ENCODE measurements at regions not wholly inside any gene's neighbourhood (a gene's known extent, or its start where the extent isn't known, plus 50 kb on each side); places are given as distances from the start of the nearest gene placed in this dataset.

DNA sequence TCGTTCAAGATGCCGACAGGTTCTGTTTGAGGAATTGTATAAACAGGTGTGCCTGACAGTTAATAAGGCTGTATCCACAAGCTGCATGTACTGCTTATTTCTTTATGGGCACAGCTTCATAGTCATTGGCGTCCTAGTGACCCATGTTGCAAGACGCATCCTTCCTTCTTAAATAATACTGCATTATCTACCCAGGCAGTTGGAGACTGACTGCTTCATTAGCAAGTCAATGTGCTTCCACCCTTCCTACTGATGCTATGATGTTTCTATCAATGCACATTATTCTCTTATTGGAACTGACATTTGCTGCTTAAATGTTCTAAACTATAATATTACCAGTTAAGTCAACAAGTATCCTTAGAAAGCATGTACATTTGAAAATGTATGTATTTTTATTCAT is 950.0 kb upstream of the MIR17HG start:
- WGBS, result 88% methylated on average over 4 of the region's 4 CpGs

DNA sequence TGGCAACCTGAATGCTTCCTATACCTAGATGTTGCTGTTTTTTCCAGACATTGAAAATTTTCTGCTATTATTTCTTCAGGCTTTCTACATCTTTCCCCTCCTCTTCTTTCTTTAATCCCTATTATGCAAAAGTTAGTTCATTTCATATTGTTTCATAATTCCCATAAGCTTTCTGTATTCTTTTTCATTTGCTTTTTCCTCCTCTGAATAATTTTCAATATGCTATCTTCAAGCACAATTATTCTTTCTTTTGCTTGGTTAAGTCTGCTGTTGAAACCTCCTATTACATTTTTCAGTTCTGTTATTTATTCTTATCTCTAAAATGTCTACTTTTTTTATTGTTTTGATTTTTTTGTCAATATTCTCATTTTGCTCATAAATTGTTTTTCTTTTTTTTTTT is 947.1 kb upstream of the MIR17HG start:
- Histone ChIP-seq H3K4me1 (ENCODE audit: control insufficient read depth in 4 of 4, insufficient read depth in 4 of 4, low read length in 3 of 4) (no peaks in the 10 kb centered on the region), H3K4me3 (ENCODE audit: low read depth in 1 of 3, low read length in 3 of 3) (no peak overlapping the region), H3K36me3 (ENCODE audit: control insufficient read depth in 4 of 4, insufficient read depth in 3 of 4, low read depth in 1 of 4, low read length in 3 of 4) (no peaks in the 10 kb centered on the region), H3K9ac (ENCODE audit: low read depth in 1 of 2, low read length in 2 of 2) (no peak overlapping the region), H3K27ac (ENCODE audit: low read depth in 1 of 2, low read length in 2 of 2) (no peak overlapping the region), H3K9me3 (ENCODE audit: control insufficient read depth in 4 of 4, low read length in 3 of 4) (peaks cover 0 to 4% (median 2%) of the 10 kb centered on the region in 4 donors), H3K27me3 (ENCODE audit: control insufficient read depth in 4 of 4, insufficient read depth in 4 of 4, low read length in 3 of 4) (no peaks in the 10 kb centered on the region)
- TF ChIP-seq NR2F2 (IDR thresholded peaks at IDR 0.05), result no peak
- TF ChIP-seq YY1 (IDR thresholded peaks at IDR 0.05), result no peak
- TF ChIP-seq, protein P1, sequence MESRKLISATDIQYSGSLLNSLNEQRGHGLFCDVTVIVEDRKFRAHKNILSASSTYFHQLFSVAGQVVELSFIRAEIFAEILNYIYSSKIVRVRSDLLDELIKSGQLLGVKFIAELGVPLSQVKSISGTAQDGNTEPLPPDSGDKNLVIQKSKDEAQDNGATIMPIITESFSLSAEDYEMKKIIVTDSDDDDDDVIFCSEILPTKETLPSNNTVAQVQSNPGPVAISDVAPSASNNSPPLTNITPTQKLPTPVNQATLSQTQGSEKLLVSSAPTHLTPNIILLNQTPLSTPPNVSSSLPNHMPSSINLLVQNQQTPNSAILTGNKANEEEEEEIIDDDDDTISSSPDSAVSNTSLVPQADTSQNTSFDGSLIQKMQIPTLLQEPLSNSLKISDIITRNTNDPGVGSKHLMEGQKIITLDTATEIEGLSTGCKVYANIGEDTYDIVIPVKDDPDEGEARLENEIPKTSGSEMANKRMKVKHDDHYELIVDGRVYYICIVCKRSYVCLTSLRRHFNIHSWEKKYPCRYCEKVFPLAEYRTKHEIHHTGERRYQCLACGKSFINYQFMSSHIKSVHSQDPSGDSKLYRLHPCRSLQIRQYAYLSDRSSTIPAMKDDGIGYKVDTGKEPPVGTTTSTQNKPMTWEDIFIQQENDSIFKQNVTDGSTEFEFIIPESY (IDR thresholded peaks at IDR 0.05), result no peak
- TF ChIP-seq FOXA1 (IDR thresholded peaks at IDR 0.05), result no peak
- TF ChIP-seq FOXA2 (IDR thresholded peaks at IDR 0.05), result no peak
- TF ChIP-seq, protein P2, sequence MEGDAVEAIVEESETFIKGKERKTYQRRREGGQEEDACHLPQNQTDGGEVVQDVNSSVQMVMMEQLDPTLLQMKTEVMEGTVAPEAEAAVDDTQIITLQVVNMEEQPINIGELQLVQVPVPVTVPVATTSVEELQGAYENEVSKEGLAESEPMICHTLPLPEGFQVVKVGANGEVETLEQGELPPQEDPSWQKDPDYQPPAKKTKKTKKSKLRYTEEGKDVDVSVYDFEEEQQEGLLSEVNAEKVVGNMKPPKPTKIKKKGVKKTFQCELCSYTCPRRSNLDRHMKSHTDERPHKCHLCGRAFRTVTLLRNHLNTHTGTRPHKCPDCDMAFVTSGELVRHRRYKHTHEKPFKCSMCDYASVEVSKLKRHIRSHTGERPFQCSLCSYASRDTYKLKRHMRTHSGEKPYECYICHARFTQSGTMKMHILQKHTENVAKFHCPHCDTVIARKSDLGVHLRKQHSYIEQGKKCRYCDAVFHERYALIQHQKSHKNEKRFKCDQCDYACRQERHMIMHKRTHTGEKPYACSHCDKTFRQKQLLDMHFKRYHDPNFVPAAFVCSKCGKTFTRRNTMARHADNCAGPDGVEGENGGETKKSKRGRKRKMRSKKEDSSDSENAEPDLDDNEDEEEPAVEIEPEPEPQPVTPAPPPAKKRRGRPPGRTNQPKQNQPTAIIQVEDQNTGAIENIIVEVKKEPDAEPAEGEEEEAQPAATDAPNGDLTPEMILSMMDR (IDR thresholded peaks at IDR 0.05; ENCODE audit: low read depth, low read length, missing input control), result no peak
- TF ChIP-seq, protein P3, sequence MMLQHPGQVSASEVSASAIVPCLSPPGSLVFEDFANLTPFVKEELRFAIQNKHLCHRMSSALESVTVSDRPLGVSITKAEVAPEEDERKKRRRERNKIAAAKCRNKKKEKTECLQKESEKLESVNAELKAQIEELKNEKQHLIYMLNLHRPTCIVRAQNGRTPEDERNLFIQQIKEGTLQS (IDR thresholded peaks at IDR 0.05), result no peak
- no peak for TF ChIP-seq EGR1 (IDR thresholded peaks at IDR 0.05; ENCODE audit: low read depth in 2 of 2)
- no peak for TF ChIP-seq HNF4A (conservative IDR thresholded peaks at IDR 0.05)
- TF ChIP-seq HNF4G (IDR thresholded peaks at IDR 0.05), result no peak
- TF ChIP-seq SP1 (IDR thresholded peaks at IDR 0.05), result no peak
- TF ChIP-seq JUND (IDR thresholded peaks at IDR 0.05), result no peak
- no peak for TF ChIP-seq TAF1 (conservative IDR thresholded peaks at IDR 0.05)
- TF ChIP-seq, protein P4, sequence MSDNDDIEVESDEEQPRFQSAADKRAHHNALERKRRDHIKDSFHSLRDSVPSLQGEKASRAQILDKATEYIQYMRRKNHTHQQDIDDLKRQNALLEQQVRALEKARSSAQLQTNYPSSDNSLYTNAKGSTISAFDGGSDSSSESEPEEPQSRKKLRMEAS (IDR thresholded peaks at IDR 0.05), result no peak
- TF ChIP-seq, protein P5, sequence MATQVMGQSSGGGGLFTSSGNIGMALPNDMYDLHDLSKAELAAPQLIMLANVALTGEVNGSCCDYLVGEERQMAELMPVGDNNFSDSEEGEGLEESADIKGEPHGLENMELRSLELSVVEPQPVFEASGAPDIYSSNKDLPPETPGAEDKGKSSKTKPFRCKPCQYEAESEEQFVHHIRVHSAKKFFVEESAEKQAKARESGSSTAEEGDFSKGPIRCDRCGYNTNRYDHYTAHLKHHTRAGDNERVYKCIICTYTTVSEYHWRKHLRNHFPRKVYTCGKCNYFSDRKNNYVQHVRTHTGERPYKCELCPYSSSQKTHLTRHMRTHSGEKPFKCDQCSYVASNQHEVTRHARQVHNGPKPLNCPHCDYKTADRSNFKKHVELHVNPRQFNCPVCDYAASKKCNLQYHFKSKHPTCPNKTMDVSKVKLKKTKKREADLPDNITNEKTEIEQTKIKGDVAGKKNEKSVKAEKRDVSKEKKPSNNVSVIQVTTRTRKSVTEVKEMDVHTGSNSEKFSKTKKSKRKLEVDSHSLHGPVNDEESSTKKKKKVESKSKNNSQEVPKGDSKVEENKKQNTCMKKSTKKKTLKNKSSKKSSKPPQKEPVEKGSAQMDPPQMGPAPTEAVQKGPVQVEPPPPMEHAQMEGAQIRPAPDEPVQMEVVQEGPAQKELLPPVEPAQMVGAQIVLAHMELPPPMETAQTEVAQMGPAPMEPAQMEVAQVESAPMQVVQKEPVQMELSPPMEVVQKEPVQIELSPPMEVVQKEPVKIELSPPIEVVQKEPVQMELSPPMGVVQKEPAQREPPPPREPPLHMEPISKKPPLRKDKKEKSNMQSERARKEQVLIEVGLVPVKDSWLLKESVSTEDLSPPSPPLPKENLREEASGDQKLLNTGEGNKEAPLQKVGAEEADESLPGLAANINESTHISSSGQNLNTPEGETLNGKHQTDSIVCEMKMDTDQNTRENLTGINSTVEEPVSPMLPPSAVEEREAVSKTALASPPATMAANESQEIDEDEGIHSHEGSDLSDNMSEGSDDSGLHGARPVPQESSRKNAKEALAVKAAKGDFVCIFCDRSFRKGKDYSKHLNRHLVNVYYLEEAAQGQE (IDR thresholded peaks at IDR 0.05), result no peak
- DNase-seq (ENCODE audit: low spot score), result no peak

More for the DNA sequence above, 950.0 kb upstream of the MIR17HG start:
- Histone ChIP-seq H3K4me3 (ENCODE audit: low read depth in 1 of 3, low read length in 3 of 3) (no peak overlapping the region), H3K27me3 (ENCODE audit: control insufficient read depth in 4 of 4, insufficient read depth in 4 of 4, low read length in 3 of 4) (no peaks in the 10 kb centered on the region), H3K9me3 (ENCODE audit: control insufficient read depth in 4 of 4, low read length in 3 of 4) (peaks cover 0 to 2% (median 0%) of the 10 kb centered on the region in 4 donors), H3K4me1 (ENCODE audit: control insufficient read depth in 4 of 4, insufficient read depth in 4 of 4, low read length in 3 of 4) (no peaks in the 10 kb centered on the region), H3K36me3 (ENCODE audit: control insufficient read depth in 4 of 4, insufficient read depth in 3 of 4, low read depth in 1 of 4, low read length in 3 of 4) (no peaks in the 10 kb centered on the region), H3K27ac (ENCODE audit: low read depth in 1 of 2, low read length in 2 of 2) (no peak overlapping the region), H3K9ac (ENCODE audit: low read depth in 1 of 2, low read length in 2 of 2) (no peak overlapping the region)
- DNase-seq (ENCODE audit: low spot score), result no peak
- TF ChIP-seq EGR1 (IDR thresholded peaks at IDR 0.05; ENCODE audit: low read depth in 2 of 2) (no peak), NR2F2 (IDR thresholded peaks at IDR 0.05) (no peak), YY1 (IDR thresholded peaks at IDR 0.05) (no peak), JUND (IDR thresholded peaks at IDR 0.05) (no peak), SP1 (IDR thresholded peaks at IDR 0.05) (no peak), HNF4A (conservative IDR thresholded peaks at IDR 0.05) (no peak), RAD21 (IDR thresholded peaks at IDR 0.05) (no peak)
- TF ChIP-seq, protein P2 (IDR thresholded peaks at IDR 0.05; ENCODE audit: low read depth, low read length, missing input control), result no peak
- TF ChIP-seq, protein P1 (IDR thresholded peaks at IDR 0.05), result no peak
- TF ChIP-seq, protein P4 (IDR thresholded peaks at IDR 0.05), result no peak

All from liver (tissue), 8 donors.